Breast epithelium (tissue), 3 donors: ENCODE measurements at regions not wholly inside any gene's neighbourhood (a gene's known extent, or its start where the extent isn't known, plus 50 kb on each side); places are given as distances from the start of the nearest gene placed in this dataset.

Source experiments
- CTCF ChIP-seq, 3 donors: fragments of 450-650 bp; IDR thresholded peaks; one replicate each; pipeline ENCODE4 v1.5.1; 2016 to 2017; ENCODE audit warnings: antibody characterized with exemption in 3 of 3, mild to moderate bottlenecking in 3 of 3, moderate library complexity in 3 of 3
- POLR2AphosphoS5 ChIP-seq, 3 donors: sonication (generic); formaldehyde crosslinking; IDR thresholded peaks; one replicate each; pipeline ENCODE4 v1.6.1; 2017; ENCODE audit warnings: antibody characterized with exemption in 3 of 3

GRCh38 chr10:123395906-123396305, 241.7 kb downstream of the BUB3 start:
- TF ChIP-seq CTCF (IDR thresholded peaks at IDR 0.05): no peak
- TF ChIP-seq POLR2AphosphoS5 (IDR thresholded peaks at IDR 0.05): no peak
